ENCODE measurements at regions not wholly inside any gene's neighbourhood (a gene's known extent, or its start where the extent isn't known, plus 50 kb on each side); places are given as distances from the start of the nearest gene placed in this dataset.
"Not testable (repeated sequence)": the region's sequence is repeated elsewhere in the genome, so short reads cannot be mapped to it uniquely, and the experiment has no call there.

GRCh38 chr7:114181280-114181679 is 233.3 kb upstream of the FOXP2 start:
- Histone ChIP-seq H3K9me3 (ENCODE audit: control insufficient read depth, insufficient read depth, low read length) (no peaks in the 10 kb centered on the region), H3K4me1 (ENCODE audit: insufficient read depth, low read length) (0 out of 2 replicates have a peak, but pooled peaks cover 3% of the 10 kb centered on the region), H3K36me3 (ENCODE audit: insufficient read depth, low read length) (no peaks in the 10 kb centered on the region), H3K9ac (ENCODE audit: low read depth, low read length) (no peak overlapping the region)

- H3K36me3 ChIP-seq (ENCODE audit: insufficient read depth, low read length), result no peaks in the 10 kb centered on the region
- H3K4me1 ChIP-seq (ENCODE audit: insufficient read depth, low read length), result 0 out of 2 replicates have a peak, but pooled peaks cover 3% of the 10 kb centered on the region
- H3K9ac ChIP-seq (ENCODE audit: low read depth, low read length), result no peak overlapping the region
- no peaks in the 10 kb centered on the region for H3K9me3 ChIP-seq (ENCODE audit: control insufficient read depth, insufficient read depth, low read length)
Measured at GRCh38 chr7:114180556-114181266, 233.9 kb upstream of the FOXP2 start.

GRCh38 chr7:114175125-114175524 is 239.5 kb upstream of the FOXP2 start:
- no peaks in the 10 kb centered on the region; the same call in 1 of the 2 replicates for H3K9me3 ChIP-seq (ENCODE audit: control insufficient read depth, insufficient read depth, low read length)
- H3K4me1 ChIP-seq (ENCODE audit: insufficient read depth, low read length), result no peaks in the 10 kb centered on the region
- H3K9ac ChIP-seq (ENCODE audit: low read depth, low read length), result no peak overlapping the region
- no peaks in the 10 kb centered on the region for H3K36me3 ChIP-seq (ENCODE audit: insufficient read depth, low read length)

- no peaks in the 10 kb centered on the region; the same call in 1 of the 2 replicates for H3K9me3 ChIP-seq (ENCODE audit: control insufficient read depth, insufficient read depth, low read length)
- H3K9ac ChIP-seq (ENCODE audit: low read depth, low read length), result no peak overlapping the region
- H3K36me3 ChIP-seq (ENCODE audit: insufficient read depth, low read length), result no peaks in the 10 kb centered on the region
Measured at GRCh38 chr7:114173170-114173890, 241.3 kb upstream of the FOXP2 start.

GRCh38 chr7:114169389-114169788 is 245.2 kb upstream of the FOXP2 start:
- not testable (repeated sequence) for H3K4me1 ChIP-seq (ENCODE audit: insufficient read depth, low read length); H3K9ac ChIP-seq (ENCODE audit: low read depth, low read length); H3K9me3 ChIP-seq (ENCODE audit: control insufficient read depth, insufficient read depth, low read length); H3K36me3 ChIP-seq (ENCODE audit: insufficient read depth, low read length)

More at GRCh38 chr7:114173170-114173890, 241.3 kb upstream of the FOXP2 start:
- no peaks in the 10 kb centered on the region for H3K4me1 ChIP-seq (ENCODE audit: insufficient read depth, low read length)

GRCh38 chr7:114160925-114161324 is 242.1 kb upstream of the PPP1R3A start:
- H3K4me1 ChIP-seq (ENCODE audit: insufficient read depth, low read length), result peaks cover 3% of the 10 kb centered on the region
- H3K36me3 ChIP-seq (ENCODE audit: insufficient read depth, low read length), result no peaks in the 10 kb centered on the region
- no peaks in the 10 kb centered on the region for H3K9me3 ChIP-seq (ENCODE audit: control insufficient read depth, insufficient read depth, low read length)
- H3K9ac ChIP-seq (ENCODE audit: low read depth, low read length), result no peak overlapping the region

- peaks cover 22% of the 10 kb centered on the region for H3K4me1 ChIP-seq (ENCODE audit: insufficient read depth, low read length)
- no peak overlapping the region for H3K9ac ChIP-seq (ENCODE audit: low read depth, low read length)
- H3K36me3 ChIP-seq (ENCODE audit: insufficient read depth, low read length), result no peaks in the 10 kb centered on the region
- H3K9me3 ChIP-seq (ENCODE audit: control insufficient read depth, insufficient read depth, low read length), result no peaks in the 10 kb centered on the region
Measured at GRCh38 chr7:114158854-114159253, 240.0 kb upstream of the PPP1R3A start.

GRCh38 chr7:114158275-114158674 is 239.5 kb upstream of the PPP1R3A start:
- Histone ChIP-seq H3K4me1 (ENCODE audit: insufficient read depth, low read length) (peaks cover 24% of the 10 kb centered on the region), H3K9me3 (ENCODE audit: control insufficient read depth, insufficient read depth, low read length) (no peaks in the 10 kb centered on the region), H3K9ac (ENCODE audit: low read depth, low read length) (no peak overlapping the region), H3K36me3 (ENCODE audit: insufficient read depth, low read length) (no peaks in the 10 kb centered on the region)

GRCh38 chr7:114156178-114156577 is 237.4 kb upstream of the PPP1R3A start:
- H3K36me3 ChIP-seq (ENCODE audit: insufficient read depth, low read length), result no peaks in the 10 kb centered on the region
- peaks cover 24% of the 10 kb centered on the region for H3K4me1 ChIP-seq (ENCODE audit: insufficient read depth, low read length)
- no peak overlapping the region for H3K9ac ChIP-seq (ENCODE audit: low read depth, low read length)
- no peaks in the 10 kb centered on the region for H3K9me3 ChIP-seq (ENCODE audit: control insufficient read depth, insufficient read depth, low read length)

GRCh38 chr7:114155116-114156110 is 236.6 kb upstream of the PPP1R3A start:
- Histone ChIP-seq H3K9ac (ENCODE audit: low read depth, low read length) (no peak overlapping the region), H3K9me3 (ENCODE audit: control insufficient read depth, insufficient read depth, low read length) (no peaks in the 10 kb centered on the region), H3K4me1 (ENCODE audit: insufficient read depth, low read length) (peaks cover 24% of the 10 kb centered on the region), H3K36me3 (ENCODE audit: insufficient read depth, low read length) (no peaks in the 10 kb centered on the region)

GRCh38 chr7:114153700-114154099 is 234.9 kb upstream of the PPP1R3A start:
- H3K36me3 ChIP-seq (ENCODE audit: insufficient read depth, low read length), result no peaks in the 10 kb centered on the region
- H3K9me3 ChIP-seq (ENCODE audit: control insufficient read depth, insufficient read depth, low read length), result no peaks in the 10 kb centered on the region
- H3K9ac ChIP-seq (ENCODE audit: low read depth, low read length), result no peak overlapping the region
- peaks cover 24% of the 10 kb centered on the region for H3K4me1 ChIP-seq (ENCODE audit: insufficient read depth, low read length)

GRCh38 chr7:114152314-114152938 is 233.6 kb upstream of the PPP1R3A start:
- Histone ChIP-seq H3K4me1 (ENCODE audit: insufficient read depth, low read length) (peaks cover 24% of the 10 kb centered on the region), H3K36me3 (ENCODE audit: insufficient read depth, low read length) (no peaks in the 10 kb centered on the region), H3K9me3 (ENCODE audit: control insufficient read depth, insufficient read depth, low read length) (no peaks in the 10 kb centered on the region), H3K9ac (ENCODE audit: low read depth, low read length) (no peak overlapping the region)

- Histone ChIP-seq H3K4me1 (ENCODE audit: insufficient read depth, low read length) (peaks cover 24% of the 10 kb centered on the region), H3K9ac (ENCODE audit: low read depth, low read length) (no peak overlapping the region), H3K36me3 (ENCODE audit: insufficient read depth, low read length) (no peaks in the 10 kb centered on the region), H3K9me3 (ENCODE audit: control insufficient read depth, insufficient read depth, low read length) (no peaks in the 10 kb centered on the region)
Measured at GRCh38 chr7:114151777-114152176, 233.0 kb upstream of the PPP1R3A start.

GRCh38 chr7:114150689-114151088 is 231.9 kb upstream of the PPP1R3A start:
- H3K9ac ChIP-seq (ENCODE audit: low read depth, low read length), result no peak overlapping the region
- no peaks in the 10 kb centered on the region for H3K9me3 ChIP-seq (ENCODE audit: control insufficient read depth, insufficient read depth, low read length)
- no peaks in the 10 kb centered on the region for H3K36me3 ChIP-seq (ENCODE audit: insufficient read depth, low read length)
- peaks cover 18% of the 10 kb centered on the region; the same call in 1 of the 2 replicates for H3K4me1 ChIP-seq (ENCODE audit: insufficient read depth, low read length)

Measured in ES-I3 (cell line).